ENCODE measurements at regions not wholly inside any gene's neighbourhood (a gene's known extent, or its start where the extent isn't known, plus 50 kb on each side); places are given as distances from the start of the nearest gene placed in this dataset.

- Mint-ChIP-seq H3K27ac (no peak overlapping the region), H3K9me3 (ENCODE audit: insufficient read depth) (peaks cover 48% of the 10 kb centered on the region), H3K36me3 (ENCODE audit: low read depth) (peaks cover 95% of the 10 kb centered on the region), H3K27me3 (ENCODE audit: low read depth) (no peaks in the 10 kb centered on the region), H3K4me1 (ENCODE audit: low read depth) (no peaks in the 10 kb centered on the region), H3K4me3 (no peak overlapping the region)
- DNase-seq (no peak), ATAC-seq (no peak)
- ChIA-PET POLR2A (no interaction called here), CTCF (no interaction called here)
Observed at GRCh38 chr15:25060472-25060803, 105.7 kb downstream of the SNRPN start.

GRCh38 chr15:25060996-25061620 lies 106.3 kb downstream of the SNRPN start:
- ChIA-PET POLR2A (no interaction called here), CTCF (no interaction called here)
- H3K27me3 Mint-ChIP-seq (ENCODE audit: low read depth), result no peaks in the 10 kb centered on the region

GRCh38 chr15:25061808-25062550 lies 107.2 kb downstream of the SNRPN start:
- Mint-ChIP-seq H3K27me3 (ENCODE audit: low read depth) (no peaks in the 10 kb centered on the region), H3K36me3 (ENCODE audit: low read depth) (peaks cover 95% of the 10 kb centered on the region), H3K9me3 (ENCODE audit: insufficient read depth) (peaks cover 53% of the 10 kb centered on the region), H3K4me3 (no peak overlapping the region), H3K4me1 (ENCODE audit: low read depth) (no peaks in the 10 kb centered on the region), H3K27ac (no peak overlapping the region)
- ATAC-seq, result no peak
- ChIA-PET CTCF (no interaction called here), POLR2A (no interaction called here)
- no peak for DNase-seq

More at GRCh38 chr15:25060996-25061620, 106.3 kb downstream of the SNRPN start:
- peaks cover 95% of the 10 kb centered on the region for H3K36me3 Mint-ChIP-seq (ENCODE audit: low read depth)
- no peaks in the 10 kb centered on the region for H3K4me1 Mint-ChIP-seq (ENCODE audit: low read depth)
- DNase-seq (no peak), ATAC-seq (no peak)
- peaks cover 46% of the 10 kb centered on the region for H3K9me3 Mint-ChIP-seq (ENCODE audit: insufficient read depth)
- no peak overlapping the region for H3K27ac Mint-ChIP-seq
- no peak overlapping the region for H3K4me3 Mint-ChIP-seq

GRCh38 chr15:25062551-25063430 lies 108.0 kb downstream of the SNRPN start:
- DNase-seq (no peak), ATAC-seq (no peak)
- no peaks in the 10 kb centered on the region for H3K4me1 Mint-ChIP-seq (ENCODE audit: low read depth)
- H3K27me3 Mint-ChIP-seq (ENCODE audit: low read depth), result no peaks in the 10 kb centered on the region
- peaks cover 57% of the 10 kb centered on the region for H3K9me3 Mint-ChIP-seq (ENCODE audit: insufficient read depth)
- H3K27ac Mint-ChIP-seq, result no peak overlapping the region
- H3K4me3 Mint-ChIP-seq, result no peak overlapping the region
- peaks cover 97% of the 10 kb centered on the region for H3K36me3 Mint-ChIP-seq (ENCODE audit: low read depth)
- ChIA-PET POLR2A (no interaction called here), CTCF (no interaction called here)

- DNase-seq (no peak), ATAC-seq (no peak)
- Mint-ChIP-seq H3K27me3 (ENCODE audit: low read depth) (no peaks in the 10 kb centered on the region), H3K4me3 (no peak overlapping the region), H3K27ac (no peak overlapping the region), H3K36me3 (ENCODE audit: low read depth) (peaks cover 98% of the 10 kb centered on the region), H3K9me3 (ENCODE audit: insufficient read depth) (peaks cover 56% of the 10 kb centered on the region), H3K4me1 (ENCODE audit: low read depth) (no peaks in the 10 kb centered on the region)
- POLR2A ChIA-PET, result interaction anchor here (0.6 kb wide), 1 partner anchor 42 kb away, joined by 4 read pairs; no protein-coding TSS in a partner anchor
- CTCF ChIA-PET, result no interaction called here
Observed at GRCh38 chr15:25065286-25065685, 110.5 kb downstream of the SNRPN start.

- H3K27ac Mint-ChIP-seq, result no peak overlapping the region
- no peak overlapping the region for H3K4me3 Mint-ChIP-seq
- no peak for DNase-seq
- H3K9me3 Mint-ChIP-seq (ENCODE audit: insufficient read depth), result peaks cover 56% of the 10 kb centered on the region
- H3K36me3 Mint-ChIP-seq (ENCODE audit: low read depth), result peaks cover 98% of the 10 kb centered on the region
- H3K4me1 Mint-ChIP-seq (ENCODE audit: low read depth), result no peaks in the 10 kb centered on the region
- ATAC-seq, result no peak
- no peaks in the 10 kb centered on the region for H3K27me3 Mint-ChIP-seq (ENCODE audit: low read depth)
- ChIA-PET CTCF (no interaction called here), POLR2A (no interaction called here)
Observed at GRCh38 chr15:25065876-25066275, 111.1 kb downstream of the SNRPN start.

- Mint-ChIP-seq H3K27me3 (ENCODE audit: low read depth) (no peaks in the 10 kb centered on the region), H3K9me3 (ENCODE audit: insufficient read depth) (peaks cover 60% of the 10 kb centered on the region), H3K4me1 (ENCODE audit: low read depth) (no peaks in the 10 kb centered on the region), H3K4me3 (no peak overlapping the region), H3K36me3 (ENCODE audit: low read depth) (peaks cover 98% of the 10 kb centered on the region), H3K27ac (no peak overlapping the region)
- ATAC-seq, result no peak
- ChIA-PET CTCF (no interaction called here), POLR2A (no interaction called here)
- no peak for DNase-seq
Observed at GRCh38 chr15:25066708-25067107, 111.9 kb downstream of the SNRPN start.

GRCh38 chr15:25067725-25068309 lies 113.0 kb downstream of the SNRPN start:
- DNase-seq (no peak), ATAC-seq (no peak)
- Mint-ChIP-seq H3K27ac (no peak overlapping the region), H3K27me3 (ENCODE audit: low read depth) (no peaks in the 10 kb centered on the region), H3K9me3 (ENCODE audit: insufficient read depth) (peaks cover 58% of the 10 kb centered on the region), H3K36me3 (ENCODE audit: low read depth) (peaks cover 100% of the 10 kb centered on the region), H3K4me1 (ENCODE audit: low read depth) (no peaks in the 10 kb centered on the region), H3K4me3 (no peak overlapping the region)
- POLR2A ChIA-PET, result no interaction called here
- CTCF ChIA-PET, result no interaction called here

- POLR2A ChIA-PET, result no interaction called here
- H3K9me3 Mint-ChIP-seq (ENCODE audit: insufficient read depth), result peaks cover 57% of the 10 kb centered on the region
Observed at GRCh38 chr15:25068696-25069095, 113.9 kb downstream of the SNRPN start.

GRCh38 chr15:25070353-25070963 lies 115.7 kb downstream of the SNRPN start:
- H3K36me3 Mint-ChIP-seq (ENCODE audit: low read depth), result peaks cover 100% of the 10 kb centered on the region
- CTCF ChIA-PET, result no interaction called here
- POLR2A ChIA-PET, result no interaction called here
- no peak for DNase-seq
- no peaks in the 10 kb centered on the region for H3K27me3 Mint-ChIP-seq (ENCODE audit: low read depth)
- no peak overlapping the region for H3K27ac Mint-ChIP-seq
- peaks cover 64% of the 10 kb centered on the region for H3K9me3 Mint-ChIP-seq (ENCODE audit: insufficient read depth)
- H3K4me3 Mint-ChIP-seq, result no peak overlapping the region
- H3K4me1 Mint-ChIP-seq (ENCODE audit: low read depth), result no peaks in the 10 kb centered on the region
- no peak for ATAC-seq

More at GRCh38 chr15:25068696-25069095, 113.9 kb downstream of the SNRPN start:
- no peak for DNase-seq
- H3K27me3 Mint-ChIP-seq (ENCODE audit: low read depth), result no peaks in the 10 kb centered on the region
- H3K4me1 Mint-ChIP-seq (ENCODE audit: low read depth), result no peaks in the 10 kb centered on the region
- CTCF ChIA-PET, result no interaction called here
- H3K4me3 Mint-ChIP-seq, result no peak overlapping the region
- H3K36me3 Mint-ChIP-seq (ENCODE audit: low read depth), result peaks cover 100% of the 10 kb centered on the region
- H3K27ac Mint-ChIP-seq, result no peak overlapping the region
- no peak for ATAC-seq

GRCh38 chr15:25072857-25073476 lies 118.2 kb downstream of the SNRPN start:
- DNase-seq, result no peak
- no peak for ATAC-seq
- peaks cover 100% of the 10 kb centered on the region for H3K36me3 Mint-ChIP-seq (ENCODE audit: low read depth)
- peaks cover 63% of the 10 kb centered on the region for H3K9me3 Mint-ChIP-seq (ENCODE audit: insufficient read depth)
- no peaks in the 10 kb centered on the region for H3K4me1 Mint-ChIP-seq (ENCODE audit: low read depth)
- POLR2A ChIA-PET, result no interaction called here
- no peak overlapping the region for H3K4me3 Mint-ChIP-seq
- CTCF ChIA-PET, result no interaction called here
- H3K27me3 Mint-ChIP-seq (ENCODE audit: low read depth), result no peaks in the 10 kb centered on the region
- H3K27ac Mint-ChIP-seq, result no peak overlapping the region
